Esophagus muscularis mucosa (tissue), 3 donors: ENCODE measurements at regions not wholly inside any gene's neighbourhood (a gene's known extent, or its start where the extent isn't known, plus 50 kb on each side); places are given as distances from the start of the nearest gene placed in this dataset.

ENCODE experiments used
- CTCF ChIP-seq, 3 experiments: fragments of 200-600 bp in 2 of 3; fragments of 450-650 bp in 1 of 3; sonication (generic) in 2 of 3; IDR thresholded peaks; one replicate each; pipeline ENCODE4 v1.5.1; 2017 to 2019; ENCODE audit warnings: antibody characterized with exemption in 3 of 3, mild to moderate bottlenecking in 2 of 3, moderate library complexity in 1 of 3
- POLR2A ChIP-seq: fragments of 450-650 bp; IDR thresholded peaks from one replicate; pipeline ENCODE4 v1.6.1; 2017; ENCODE audit warnings: antibody characterized with exemption, moderate library complexity, mild to moderate bottlenecking, low read depth

DNA sequence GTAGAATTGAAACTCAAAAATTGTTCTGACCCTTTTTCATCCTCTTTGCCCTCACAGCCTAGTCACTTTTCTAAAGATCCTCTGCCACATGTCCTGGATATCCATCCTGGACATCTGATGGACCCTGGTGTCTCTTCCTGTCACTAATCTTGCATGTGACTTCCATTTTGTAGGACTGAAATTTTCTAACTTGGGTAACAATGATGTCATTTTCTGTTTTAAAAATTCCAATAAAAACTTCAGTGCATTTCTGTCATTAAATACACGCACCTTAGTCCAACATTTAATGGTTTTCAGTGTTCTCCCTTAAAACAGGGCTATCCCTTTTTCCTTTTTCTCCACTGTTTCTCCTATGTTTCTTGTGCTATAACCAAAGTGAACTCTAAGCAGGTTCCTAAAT is 684.9 kb upstream of the ANKRD30A start:
- TF ChIP-seq CTCF (IDR thresholded peaks at IDR 0.05), result no peak
- TF ChIP-seq POLR2A, result no peak
